ENCODE measurements at regions not wholly inside any gene's neighbourhood (a gene's known extent, or its start where the extent isn't known, plus 50 kb on each side); places are given as distances from the start of the nearest gene placed in this dataset.

- TF ChIP-seq POLR2A (IDR thresholded peaks at IDR 0.05; ENCODE audit: low read depth, low read length) (no peak), POLR2AphosphoS5 (IDR thresholded peaks at IDR 0.05; ENCODE audit: low read depth, low read length) (no peak), TAF1 (IDR thresholded peaks at IDR 0.05; ENCODE audit: low read depth, low read length) (no peak), PAX5 (IDR thresholded peaks at IDR 0.05; ENCODE audit: insufficient read depth, low read length, severe bottlenecking) (no peak), SPI1 (IDR thresholded peaks at IDR 0.05; ENCODE audit: low read depth, low read length) (no peak), POU2F2 (IDR thresholded peaks at IDR 0.05; ENCODE audit: low read depth, low read length) (no peak)
Measured at GRCh38 chr1:39128126-39128525, 76.4 kb upstream of the MACF1 start.

Measured in GM12891 (cell line).